A673 (cell line): ENCODE measurements at regions not wholly inside any gene's neighbourhood (a gene's known extent, or its start where the extent isn't known, plus 50 kb on each side); places are given as distances from the start of the nearest gene placed in this dataset.

Experiments
- BruUV-seq: library from RNA; stranded (reverse); fragments of 400-500 nt; replicated peaks from 2 replicates; lab custom pipeline; 2021; lab: Mats Ljungman, UMichigan
- CTCF ChIA-PET: fragments of 300-600 bp; sonication (Branson Sonifier 250); formaldehyde crosslinking; loops from one replicate; lab custom pipeline; 2022; ENCODE audit warnings: antibody characterized with exemption; lab: Charles Lee
- POLR2A ChIA-PET: fragments of 300-600 bp; sonication (Branson Sonifier 250); formaldehyde crosslinking; loops from one replicate; lab custom pipeline; 2022; ENCODE audit warnings: antibody characterized with exemption; ENCODE audit not compliant: low non-redundant PET; lab: Charles Lee
- DNase-seq: peaks from one replicate; pipeline ENCODE4 v3.0.0-alpha.2; 2015; ENCODE audit warnings: low spot score
- H3K27ac ChIP-seq: fragments of 200-600 bp; sonication (generic); 2 replicates; pipeline ENCODE4 v1.5.1; 2016; ENCODE audit warnings: mixed run types, low read depth, mild to moderate bottlenecking, mixed read lengths, antibody characterized with exemption, low read length; ENCODE audit not compliant: poor library complexity, severe bottlenecking
- H3K27me3 ChIP-seq: fragments of 200-600 bp; sonication (generic); replicated peaks from 2 replicates; pipeline ENCODE4 v1.6.1; 2017; ENCODE audit warnings: mixed run types, low read depth, mild to moderate bottlenecking, mixed read lengths, antibody characterized with exemption, low read length; ENCODE audit not compliant: insufficient read depth, poor library complexity
- H3K36me3 ChIP-seq: fragments of 200-600 bp; sonication (generic); 2 replicates; pipeline ENCODE4 v1.6.1; 2016; ENCODE audit warnings: mixed run types, mild to moderate bottlenecking, mixed read lengths, antibody characterized with exemption, low read length; ENCODE audit not compliant: insufficient read depth, poor library complexity, severe bottlenecking
- H3K4me1 ChIP-seq: fragments of 200-600 bp; sonication (generic); 2 replicates; pipeline ENCODE4 v1.6.1; 2017; ENCODE audit warnings: mixed run types, mild to moderate bottlenecking, mixed read lengths, antibody characterized with exemption, low read length; ENCODE audit not compliant: insufficient read depth, poor library complexity, severe bottlenecking
- H3K4me3 ChIP-seq: fragments of 200-600 bp; sonication (generic); 2 replicates; pipeline ENCODE4 v1.5.1; 2016; ENCODE audit warnings: low read depth, mixed run types, mild to moderate bottlenecking, mixed read lengths, low read length; ENCODE audit not compliant: poor library complexity, severe bottlenecking
- H3K9me3 ChIP-seq: fragments of 200-600 bp; sonication (generic); 2 replicates; pipeline ENCODE4 v1.6.1; 2016; ENCODE audit warnings: mixed run types, low read depth, mild to moderate bottlenecking, mixed read lengths, antibody characterized with exemption, low read length; ENCODE audit not compliant: poor library complexity, severe bottlenecking
- EZH2 ChIP-seq: fragments of 200-600 bp; sonication (generic); IDR thresholded peaks from 2 replicates; pipeline ENCODE4 v1.6.1; 2017; ENCODE audit warnings: borderline replicate concordance, low read depth, mild to moderate bottlenecking, mixed read lengths, antibody characterized with exemption, low read length; ENCODE audit not compliant: poor library complexity, severe bottlenecking
- intact Hi-C: fragments of 100-400 bp; cut with micrococcal nuclease; formaldehyde crosslinking; loops from one replicate; pipeline ENCODE4 v1.10.0; 2022; ENCODE audit not compliant: unreplicated experiment
- TF ChIP-seq, protein P1 (sequence below): fragments of 300-800, 200-600 bp; sonication (generic); conservative IDR thresholded peaks from 2 replicates; pipeline ENCODE4 v1.5.1; 2017; ENCODE audit warnings: low read depth, mild to moderate bottlenecking, antibody characterized with exemption, low read length, moderate library complexity, mixed read lengths

DNA sequence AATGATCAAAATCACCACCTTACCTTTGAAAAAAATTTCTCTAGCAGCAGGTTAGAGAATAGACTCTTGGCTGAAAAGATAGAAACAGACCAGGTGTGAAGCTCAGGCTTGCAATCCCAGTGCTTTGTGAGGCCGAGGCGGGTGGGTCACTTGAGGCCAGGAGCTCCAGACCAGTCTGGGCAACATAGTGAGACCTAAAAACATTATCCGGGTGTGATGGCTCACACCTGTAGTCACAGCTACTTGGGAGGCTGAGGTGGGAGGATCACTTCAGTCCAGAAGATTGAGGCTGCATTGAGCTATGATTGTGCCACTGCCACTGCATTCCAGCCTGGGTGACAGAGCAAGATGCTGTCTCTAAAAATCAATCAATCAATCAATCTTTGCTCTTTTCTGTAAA lies 105.3 kb upstream of the TBX3 start:
- no TSS peak for BruUV-seq
- CTCF ChIA-PET: no interaction called here
- POLR2A ChIA-PET: no interaction called here

DNA sequence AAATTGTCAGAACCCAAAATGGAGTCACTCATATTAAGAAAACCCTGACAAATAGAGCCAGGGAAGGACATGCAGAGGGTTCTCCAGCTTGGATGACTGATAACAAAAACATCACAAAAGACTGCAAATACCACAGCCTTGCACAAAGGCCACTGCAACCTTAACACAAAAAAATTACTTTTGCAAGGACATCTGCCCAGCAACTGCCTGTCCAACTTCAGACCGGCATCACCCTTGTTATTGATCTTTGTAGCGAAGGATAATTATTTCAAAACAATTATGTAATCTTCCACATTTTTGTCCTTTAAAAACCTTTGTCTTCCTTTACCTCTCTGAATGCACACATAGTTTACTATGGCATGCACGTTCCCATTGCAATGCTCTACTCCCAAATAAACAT lies 100.6 kb upstream of the TBX3 start:
- TF ChIP-seq EZH2: no peak
- TF ChIP-seq, protein P1, sequence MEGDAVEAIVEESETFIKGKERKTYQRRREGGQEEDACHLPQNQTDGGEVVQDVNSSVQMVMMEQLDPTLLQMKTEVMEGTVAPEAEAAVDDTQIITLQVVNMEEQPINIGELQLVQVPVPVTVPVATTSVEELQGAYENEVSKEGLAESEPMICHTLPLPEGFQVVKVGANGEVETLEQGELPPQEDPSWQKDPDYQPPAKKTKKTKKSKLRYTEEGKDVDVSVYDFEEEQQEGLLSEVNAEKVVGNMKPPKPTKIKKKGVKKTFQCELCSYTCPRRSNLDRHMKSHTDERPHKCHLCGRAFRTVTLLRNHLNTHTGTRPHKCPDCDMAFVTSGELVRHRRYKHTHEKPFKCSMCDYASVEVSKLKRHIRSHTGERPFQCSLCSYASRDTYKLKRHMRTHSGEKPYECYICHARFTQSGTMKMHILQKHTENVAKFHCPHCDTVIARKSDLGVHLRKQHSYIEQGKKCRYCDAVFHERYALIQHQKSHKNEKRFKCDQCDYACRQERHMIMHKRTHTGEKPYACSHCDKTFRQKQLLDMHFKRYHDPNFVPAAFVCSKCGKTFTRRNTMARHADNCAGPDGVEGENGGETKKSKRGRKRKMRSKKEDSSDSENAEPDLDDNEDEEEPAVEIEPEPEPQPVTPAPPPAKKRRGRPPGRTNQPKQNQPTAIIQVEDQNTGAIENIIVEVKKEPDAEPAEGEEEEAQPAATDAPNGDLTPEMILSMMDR: no peak
- no peaks in the 10 kb centered on the region for H3K9me3 ChIP-seq
- no TSS peak for BruUV-seq
- POLR2A ChIA-PET: no interaction called here
- no peak for DNase-seq
- H3K27me3 ChIP-seq: no peaks in the 10 kb centered on the region
- intact Hi-C loops: no loop called here
- H3K36me3 ChIP-seq: no peaks in the 10 kb centered on the region
- CTCF ChIA-PET: no interaction called here
- H3K4me1 ChIP-seq: no peaks in the 10 kb centered on the region
- H3K4me3 ChIP-seq: no peak overlapping the region
- no peak overlapping the region for H3K27ac ChIP-seq

More for the DNA sequence above, 105.3 kb upstream of the TBX3 start:
- Histone ChIP-seq H3K4me3 (no peak overlapping the region), H3K36me3 (no peaks in the 10 kb centered on the region), H3K27ac (no peak overlapping the region), H3K4me1 (no peaks in the 10 kb centered on the region), H3K27me3 (no peaks in the 10 kb centered on the region), H3K9me3 (peaks cover 4% of the 10 kb centered on the region)
- no peak for DNase-seq
- TF ChIP-seq EZH2: no peak
- TF ChIP-seq, protein P1: no peak
- intact Hi-C loops: no loop called here

DNA sequence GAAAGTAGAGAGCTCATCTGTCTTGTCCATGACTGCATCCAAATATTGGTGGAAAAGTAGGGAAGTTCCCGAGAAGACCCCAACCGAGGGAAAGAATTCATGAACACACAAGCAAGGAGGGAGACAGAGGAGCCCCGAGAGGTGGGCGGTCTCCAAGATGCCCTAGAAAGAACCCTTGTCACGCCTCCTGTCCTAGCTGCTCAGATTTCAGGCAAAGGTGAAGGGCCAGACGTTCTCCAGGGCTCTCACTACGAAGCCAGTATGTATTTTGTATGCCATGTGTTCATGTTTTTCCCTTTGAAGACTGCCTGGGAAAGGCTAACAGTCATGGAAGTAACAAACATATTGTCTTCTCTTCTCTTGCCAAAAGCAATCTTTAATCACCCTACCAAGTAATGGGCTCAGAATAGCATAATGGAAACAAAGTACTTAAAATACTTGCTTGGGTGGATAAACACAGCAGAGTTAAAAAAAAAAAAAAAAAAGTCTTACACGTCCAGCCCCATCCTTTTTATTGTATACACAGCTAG lies 99.2 kb upstream of the TBX3 start:
- ChIA-PET CTCF (interaction anchor here (0.6 kb wide), 1 partner anchor 64 kb away, joined by 3 read pairs; no protein-coding TSS in a partner anchor), POLR2A (no interaction called here)
- Histone ChIP-seq H3K4me3 (no peak overlapping the region), H3K36me3 (no peaks in the 10 kb centered on the region), H3K27ac (no peak overlapping the region), H3K9me3 (no peaks in the 10 kb centered on the region), H3K27me3 (no peaks in the 10 kb centered on the region), H3K4me1 (no peaks in the 10 kb centered on the region)
- BruUV-seq: no TSS peak
- intact Hi-C loops: no loop called here
- TF ChIP-seq, protein P1: no peak
- no peak for DNase-seq
